ENCODE measurements at regions not wholly inside any gene's neighbourhood (a gene's known extent, or its start where the extent isn't known, plus 50 kb on each side); places are given as distances from the start of the nearest gene placed in this dataset.
A peak's percentile ranks its signal among the peaks of the same experiment; 100 is the strongest.
"Not testable (repeated sequence)": the region's sequence is repeated elsewhere in the genome, so short reads cannot be mapped to it uniquely, and the experiment has no call there.

DNA sequence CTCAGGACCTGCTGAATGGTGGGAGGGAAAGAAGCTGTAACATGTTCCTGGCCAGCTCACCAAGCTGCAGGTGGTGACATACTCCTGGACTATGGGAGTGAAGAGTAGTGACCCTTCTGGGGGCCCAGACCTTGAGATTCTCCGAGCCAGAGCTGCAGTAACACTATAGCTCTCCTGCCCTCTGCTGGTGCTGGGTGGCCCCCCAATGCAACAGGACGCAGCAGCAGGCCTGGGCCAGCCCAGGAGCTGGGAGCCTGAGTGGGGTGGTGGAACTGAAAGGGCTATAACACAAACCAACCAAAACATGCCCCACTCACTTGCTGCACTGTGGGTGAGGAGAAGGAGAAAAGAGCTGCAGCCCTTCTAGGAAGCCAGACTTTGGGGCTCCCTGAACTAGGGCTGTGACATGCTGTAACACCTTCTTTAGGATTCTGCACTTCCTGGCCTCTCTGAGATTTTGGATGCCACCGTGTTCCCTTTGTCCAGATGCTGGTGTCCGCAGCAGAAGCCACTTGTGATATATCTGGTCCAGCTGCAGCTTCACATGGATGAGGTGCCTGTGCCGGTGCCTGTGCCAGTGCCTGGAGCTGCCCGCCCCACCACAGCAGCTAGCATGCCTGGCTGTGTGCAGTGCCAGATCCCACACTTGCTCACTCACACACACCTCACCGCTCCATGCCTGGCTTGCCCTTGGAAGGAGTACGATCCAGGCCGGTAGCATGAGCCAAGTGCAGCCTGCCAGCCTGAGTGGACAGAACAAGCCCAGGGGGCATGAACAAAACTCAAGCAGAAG lies 636.8 kb upstream of the KCNMB2 start:
- DNase-seq (ENCODE audit: low read depth) = no peak
- TF ChIP-seq, protein P1, sequence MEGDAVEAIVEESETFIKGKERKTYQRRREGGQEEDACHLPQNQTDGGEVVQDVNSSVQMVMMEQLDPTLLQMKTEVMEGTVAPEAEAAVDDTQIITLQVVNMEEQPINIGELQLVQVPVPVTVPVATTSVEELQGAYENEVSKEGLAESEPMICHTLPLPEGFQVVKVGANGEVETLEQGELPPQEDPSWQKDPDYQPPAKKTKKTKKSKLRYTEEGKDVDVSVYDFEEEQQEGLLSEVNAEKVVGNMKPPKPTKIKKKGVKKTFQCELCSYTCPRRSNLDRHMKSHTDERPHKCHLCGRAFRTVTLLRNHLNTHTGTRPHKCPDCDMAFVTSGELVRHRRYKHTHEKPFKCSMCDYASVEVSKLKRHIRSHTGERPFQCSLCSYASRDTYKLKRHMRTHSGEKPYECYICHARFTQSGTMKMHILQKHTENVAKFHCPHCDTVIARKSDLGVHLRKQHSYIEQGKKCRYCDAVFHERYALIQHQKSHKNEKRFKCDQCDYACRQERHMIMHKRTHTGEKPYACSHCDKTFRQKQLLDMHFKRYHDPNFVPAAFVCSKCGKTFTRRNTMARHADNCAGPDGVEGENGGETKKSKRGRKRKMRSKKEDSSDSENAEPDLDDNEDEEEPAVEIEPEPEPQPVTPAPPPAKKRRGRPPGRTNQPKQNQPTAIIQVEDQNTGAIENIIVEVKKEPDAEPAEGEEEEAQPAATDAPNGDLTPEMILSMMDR (conservative IDR thresholded peaks at IDR 0.05; ENCODE audit: low read length) = no peak
- H3K4me3 ChIP-seq (ENCODE audit: low read length) = no peak overlapping the region

DNA sequence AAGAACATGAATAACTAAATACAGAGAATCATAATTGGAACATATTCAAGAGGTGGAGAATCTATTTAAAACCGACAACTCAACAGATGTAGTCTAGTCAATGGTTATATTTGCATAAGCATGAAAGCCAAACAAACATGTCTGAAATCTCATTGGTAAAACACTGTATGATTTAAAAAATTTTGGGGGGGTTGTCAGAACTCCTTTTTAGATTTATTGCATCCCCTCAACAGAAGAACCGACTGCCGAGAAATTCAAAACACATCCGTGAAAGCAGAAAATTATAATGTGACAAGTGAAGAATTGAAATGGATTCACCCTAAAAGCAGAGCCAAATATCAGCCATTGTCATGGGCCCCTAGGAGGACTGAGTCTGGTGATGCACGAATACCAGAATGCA lies 633.4 kb upstream of the KCNMB2 start:
- TF ChIP-seq, protein P1 (conservative IDR thresholded peaks at IDR 0.05; ENCODE audit: low read length) = no peak
- no peak for DNase-seq (ENCODE audit: low read depth)
- H3K4me3 ChIP-seq (ENCODE audit: low read length) = no peak overlapping the region

DNA sequence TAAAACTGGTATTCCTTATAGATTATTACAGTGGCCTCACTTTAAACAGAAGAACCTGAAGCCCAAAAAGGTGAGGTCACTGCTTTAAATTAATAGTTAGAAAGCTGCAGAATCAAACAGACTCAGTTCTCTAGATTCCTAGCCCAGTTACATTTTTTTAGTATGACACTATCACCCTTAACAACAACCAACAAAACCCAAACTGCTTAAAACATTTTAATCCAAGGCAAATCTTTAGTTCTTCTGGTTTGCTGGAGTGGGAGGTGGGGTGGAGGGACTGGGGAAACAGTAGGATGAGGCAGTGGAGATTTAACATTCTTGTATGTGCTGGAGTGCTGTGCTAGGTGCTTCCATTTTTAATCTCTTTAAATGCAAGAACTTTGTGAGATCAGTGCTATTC lies 631.6 kb upstream of the KCNMB2 start:
- TF ChIP-seq, protein P1 (conservative IDR thresholded peaks at IDR 0.05; ENCODE audit: low read length) = no peak
- no peak overlapping the region for H3K4me3 ChIP-seq (ENCODE audit: low read length)
- peak; percentile 81 for DNase-seq (ENCODE audit: low read depth)

DNA sequence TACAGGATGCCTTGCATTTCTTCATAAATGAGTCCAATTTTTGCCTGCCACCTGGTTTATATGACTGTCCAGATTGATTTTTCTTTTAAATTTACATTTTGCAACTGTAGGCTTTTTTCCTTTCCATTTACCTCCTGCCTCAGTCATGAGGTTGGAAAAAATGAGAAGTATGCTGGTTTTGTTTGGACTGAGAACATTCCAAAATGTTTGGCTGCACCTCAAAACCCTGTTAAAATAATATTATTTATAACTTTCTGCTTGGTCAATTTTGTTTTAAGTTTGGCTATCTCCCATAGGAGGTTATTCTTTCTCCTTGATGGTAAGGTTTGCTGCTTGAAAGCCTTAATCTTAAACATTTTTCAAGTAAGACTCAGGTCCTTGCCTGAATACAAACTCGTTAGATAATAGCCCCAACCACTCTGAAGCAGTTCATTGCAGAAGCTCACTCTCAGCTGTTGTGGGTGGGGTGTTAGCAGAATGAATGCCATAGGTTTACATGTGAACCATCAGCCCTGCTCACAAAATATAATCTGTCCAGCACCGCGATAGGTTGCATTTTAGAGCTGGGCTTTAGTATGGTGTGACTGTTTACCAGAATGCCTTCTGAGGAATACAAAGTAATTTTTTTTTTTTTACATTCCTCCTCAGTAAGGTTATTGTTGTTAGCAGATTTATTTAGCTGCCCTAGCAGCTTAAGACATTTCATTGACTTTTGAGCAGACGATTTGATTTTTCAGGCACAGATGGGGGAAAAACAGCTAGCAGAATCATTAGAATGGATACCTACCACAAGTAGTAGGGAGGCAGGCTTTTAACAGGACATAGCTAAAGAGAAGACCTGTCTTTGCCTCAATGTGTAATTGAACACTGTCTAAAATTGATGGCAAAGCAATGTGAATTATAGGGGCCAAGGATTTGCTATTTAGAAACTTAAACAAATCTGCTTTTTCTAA lies 630.8 kb upstream of the KCNMB2 start:
- DNase-seq (ENCODE audit: low read depth) = peak; percentile 95
- TF ChIP-seq, protein P1 (conservative IDR thresholded peaks at IDR 0.05; ENCODE audit: low read length) = no peak
- no peak overlapping the region for H3K4me3 ChIP-seq (ENCODE audit: low read length)

DNA sequence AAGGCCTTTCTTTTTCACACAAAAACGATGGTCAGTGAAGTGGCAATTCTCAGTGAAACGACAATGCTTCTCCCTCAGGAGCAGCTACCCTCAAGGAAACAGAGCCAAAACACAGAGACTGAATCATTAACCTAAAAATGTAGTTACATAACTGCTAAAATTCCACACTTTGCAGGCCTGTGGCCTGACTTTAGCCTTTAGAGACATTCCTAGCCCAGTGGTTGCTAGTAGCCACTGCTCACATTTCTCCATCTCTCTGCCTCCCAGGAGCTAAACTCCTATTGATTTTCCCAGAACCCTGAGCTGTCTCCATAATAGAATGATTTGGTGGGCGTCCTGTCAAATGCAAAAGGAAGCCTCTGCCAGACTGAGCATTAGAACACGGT lies 630.1 kb upstream of the KCNMB2 start:
- TF ChIP-seq, protein P1 (conservative IDR thresholded peaks at IDR 0.05; ENCODE audit: low read length) = peak; percentile 40
- no peak overlapping the region for H3K4me3 ChIP-seq (ENCODE audit: low read length)
- peak; percentile 96 for DNase-seq (ENCODE audit: low read depth)

DNA sequence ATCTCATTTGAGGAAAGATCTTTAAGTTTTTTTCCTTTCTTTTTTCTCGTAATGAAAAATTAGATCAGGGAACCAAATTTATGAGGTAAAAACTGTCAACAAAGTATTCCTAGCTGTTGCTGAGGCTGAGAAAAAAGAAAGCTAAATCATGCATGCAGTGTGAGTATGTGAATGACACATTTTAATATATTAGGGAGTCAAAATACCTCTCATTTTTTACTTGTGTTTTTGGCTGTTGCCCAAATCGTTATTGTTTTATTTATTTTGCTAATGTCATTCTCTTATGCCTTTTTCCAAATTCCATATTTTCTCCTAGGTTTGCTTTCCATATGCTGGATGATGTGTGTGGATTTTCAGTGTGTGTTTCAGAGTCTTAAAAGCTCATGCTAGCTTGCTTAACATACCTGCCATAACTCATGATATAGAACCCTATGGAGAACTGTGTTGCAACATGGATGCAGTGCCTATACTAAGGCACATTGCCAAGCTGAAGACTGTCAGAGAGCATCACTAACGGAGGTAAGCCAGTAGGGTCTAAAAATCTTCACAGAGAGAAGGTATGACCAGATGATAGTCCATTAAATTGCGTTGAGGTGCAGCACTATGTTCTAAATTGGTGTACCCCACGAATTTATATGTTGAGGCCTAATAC lies 629.5 kb upstream of the KCNMB2 start:
- peak; percentile 78 for DNase-seq (ENCODE audit: low read depth)
- H3K4me3 ChIP-seq (ENCODE audit: low read length) = no peak overlapping the region
- TF ChIP-seq, protein P1 (conservative IDR thresholded peaks at IDR 0.05; ENCODE audit: low read length) = no peak

DNA sequence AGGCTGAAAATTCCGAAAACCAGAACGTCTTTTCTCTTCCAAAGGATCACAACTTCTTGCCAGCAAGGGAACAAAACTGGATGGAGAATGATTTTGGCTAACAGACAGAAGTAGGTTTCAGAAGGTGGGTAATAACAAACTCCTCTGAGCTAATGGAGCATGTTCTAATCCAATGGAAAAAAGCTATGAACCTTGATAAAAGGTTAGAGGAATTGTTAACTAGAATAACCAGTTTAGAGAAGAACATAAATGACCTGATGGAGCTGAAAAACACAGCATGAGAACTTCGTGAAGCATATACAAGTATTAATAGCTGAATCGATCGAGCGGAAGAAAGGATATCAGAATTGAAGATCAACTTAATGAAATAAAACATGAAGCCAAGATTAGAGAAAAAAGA lies 626.7 kb upstream of the KCNMB2 start:
- DNase-seq (ENCODE audit: low read depth) = not testable (repeated sequence)

More for the DNA sequence above, 626.7 kb upstream of the KCNMB2 start:
- not testable (repeated sequence) for H3K4me3 ChIP-seq (ENCODE audit: low read length)

All from AG10803 (cell line).